ENCODE measurements at regions not wholly inside any gene's neighbourhood (a gene's known extent, or its start where the extent isn't known, plus 50 kb on each side); places are given as distances from the start of the nearest gene placed in this dataset.

- Mint-ChIP-seq H3K4me1 (no peaks in the 10 kb centered on the region), H3K9me3 (peaks cover 3% of the 10 kb centered on the region), H3K4me3 (no peak overlapping the region), H3K27me3 (ENCODE audit: low read depth, poor library complexity) (no peaks in the 10 kb centered on the region), H3K27ac (no peak overlapping the region), H3K36me3 (ENCODE audit: low read depth) (no peaks in the 10 kb centered on the region)
- no peak for TF ChIP-seq CTCF (IDR thresholded peaks at IDR 0.05)
- DNase-seq = no peak
These were observed 276.7 kb upstream of the API5 start for GRCh38 chr11:43035086-43035485.

- Mint-ChIP-seq H3K4me3 (no peak overlapping the region), H3K27ac (no peak overlapping the region), H3K4me1 (no peaks in the 10 kb centered on the region), H3K27me3 (ENCODE audit: low read depth, poor library complexity) (peaks cover 3% of the 10 kb centered on the region), H3K9me3 (no peaks in the 10 kb centered on the region), H3K36me3 (ENCODE audit: low read depth) (no peaks in the 10 kb centered on the region)
- no peak for TF ChIP-seq CTCF (IDR thresholded peaks at IDR 0.05)
- DNase-seq = no peak
These were observed 258.0 kb upstream of the API5 start for GRCh38 chr11:43053638-43054412.

- Mint-ChIP-seq H3K9me3 (peaks cover 14% of the 10 kb centered on the region), H3K36me3 (ENCODE audit: low read depth) (no peaks in the 10 kb centered on the region), H3K4me1 (peaks cover 16% of the 10 kb centered on the region), H3K27ac (no peak overlapping the region), H3K4me3 (no peak overlapping the region), H3K27me3 (ENCODE audit: low read depth, poor library complexity) (no peaks in the 10 kb centered on the region)
- TF ChIP-seq CTCF (IDR thresholded peaks at IDR 0.05) = no peak
- DNase-seq = no peak
These were observed 244.1 kb upstream of the API5 start for GRCh38 chr11:43067681-43068080.

DNA sequence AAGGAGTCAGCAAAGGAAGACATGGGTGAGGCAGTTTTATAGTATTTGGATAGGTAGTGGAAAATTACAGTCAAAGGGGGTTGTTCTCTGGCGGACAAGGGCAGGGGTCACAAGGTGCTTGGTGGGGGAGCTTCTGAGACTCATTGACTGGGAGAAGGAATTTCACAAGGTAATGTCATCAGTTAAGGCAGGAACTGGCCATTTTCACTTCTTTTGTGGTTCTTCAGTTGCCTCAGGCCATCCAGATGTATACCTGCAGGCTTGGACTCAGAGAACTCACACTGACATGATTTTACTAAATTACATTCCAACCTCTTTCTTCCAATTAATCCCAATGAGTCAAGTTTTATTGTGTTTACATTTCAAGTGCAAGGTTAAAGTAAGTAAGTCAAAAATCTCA lies 240.5 kb upstream of the API5 start:
- H3K4me3 Mint-ChIP-seq = no peak overlapping the region
- H3K27ac Mint-ChIP-seq = no peak overlapping the region
- DNase-seq = no peak
- no peak for TF ChIP-seq CTCF (IDR thresholded peaks at IDR 0.05)
- peaks cover 9% of the 10 kb centered on the region for H3K9me3 Mint-ChIP-seq
- no peaks in the 10 kb centered on the region for H3K27me3 Mint-ChIP-seq (ENCODE audit: low read depth, poor library complexity)
- H3K4me1 Mint-ChIP-seq = peaks cover 16% of the 10 kb centered on the region
- no peaks in the 10 kb centered on the region for H3K36me3 Mint-ChIP-seq (ENCODE audit: low read depth)

DNA sequence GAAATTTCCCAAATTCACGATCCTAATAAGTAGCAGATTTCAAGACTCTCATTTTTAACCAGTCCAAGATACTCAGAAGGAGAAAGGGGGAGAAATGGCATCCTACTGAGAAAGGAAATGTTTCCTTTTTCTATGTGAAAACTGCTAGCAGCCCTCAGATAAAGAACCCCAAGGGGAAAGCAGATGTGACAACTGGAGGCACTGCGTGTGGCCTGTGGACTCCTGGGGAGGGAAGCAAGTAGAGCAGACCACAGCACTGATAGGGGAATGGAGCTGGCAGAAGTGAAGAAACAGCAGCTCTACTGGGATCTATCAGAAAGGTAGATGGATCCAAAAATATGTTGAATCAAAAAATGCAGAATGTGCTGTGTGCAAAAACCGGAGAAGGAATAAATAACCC lies 239.7 kb upstream of the API5 start:
- Mint-ChIP-seq H3K27me3 (ENCODE audit: low read depth, poor library complexity) (no peaks in the 10 kb centered on the region), H3K4me1 (peaks cover 16% of the 10 kb centered on the region), H3K36me3 (ENCODE audit: low read depth) (no peaks in the 10 kb centered on the region), H3K9me3 (peaks cover 9% of the 10 kb centered on the region), H3K27ac (no peak overlapping the region), H3K4me3 (no peak overlapping the region)
- no peak for TF ChIP-seq CTCF (IDR thresholded peaks at IDR 0.05)
- no peak for DNase-seq

DNA sequence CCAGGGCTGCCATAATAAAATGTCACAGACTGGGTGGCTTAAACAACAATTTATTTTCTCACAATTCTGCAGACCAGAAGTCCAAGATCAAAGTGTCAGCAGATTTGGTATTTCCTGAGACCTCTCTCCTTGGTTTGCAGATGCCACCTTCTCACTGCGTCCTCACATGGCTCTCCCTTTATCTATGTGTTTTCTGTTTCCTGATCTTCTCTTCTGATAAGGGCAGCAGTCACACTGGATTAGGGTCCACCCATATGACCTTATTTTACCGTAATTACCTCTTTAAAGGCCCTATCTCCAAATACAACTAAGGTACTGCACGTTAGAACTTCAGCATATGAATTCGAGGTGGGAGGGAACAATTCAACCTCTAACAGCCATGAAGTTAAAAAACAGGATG lies 238.9 kb upstream of the API5 start:
- peaks cover 9% of the 10 kb centered on the region for H3K9me3 Mint-ChIP-seq
- H3K4me3 Mint-ChIP-seq = no peak overlapping the region
- no peak for DNase-seq
- H3K36me3 Mint-ChIP-seq (ENCODE audit: low read depth) = no peaks in the 10 kb centered on the region
- peaks cover 16% of the 10 kb centered on the region for H3K4me1 Mint-ChIP-seq
- TF ChIP-seq CTCF (IDR thresholded peaks at IDR 0.05) = no peak
- H3K27me3 Mint-ChIP-seq (ENCODE audit: low read depth, poor library complexity) = no peaks in the 10 kb centered on the region
- no peak overlapping the region for H3K27ac Mint-ChIP-seq
